ENCODE measurements at regions not wholly inside any gene's neighbourhood (a gene's known extent, or its start where the extent isn't known, plus 50 kb on each side); places are given as distances from the start of the nearest gene placed in this dataset.

DNA sequence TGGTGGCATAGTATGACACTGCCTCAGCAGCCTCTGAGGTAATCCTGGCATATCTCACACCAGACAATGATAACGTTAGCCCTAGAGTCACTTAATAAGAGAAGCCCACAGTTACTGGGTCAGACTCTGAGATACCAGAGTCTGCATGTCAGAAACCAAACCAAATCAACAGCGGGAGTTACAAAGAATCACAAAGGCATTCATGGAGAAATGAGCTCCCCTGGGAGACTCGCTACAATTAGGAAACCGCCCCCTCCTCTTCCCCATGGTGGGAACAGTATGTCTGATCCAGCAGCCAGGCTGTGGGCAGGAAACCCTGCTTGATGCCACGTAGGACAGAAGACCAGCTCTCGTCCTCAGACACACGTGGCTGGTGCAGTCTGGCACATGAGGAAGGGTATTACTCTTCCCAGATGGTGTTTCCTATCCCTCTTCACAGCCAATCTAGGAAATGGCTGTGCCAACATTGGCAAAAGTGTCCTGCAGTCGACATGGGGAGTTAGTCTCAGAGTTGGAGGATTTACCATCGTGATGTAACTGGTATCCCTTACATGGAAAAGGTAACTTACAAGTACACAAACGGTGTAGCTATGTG is 485.4 kb downstream of the ZNF608 start:
- WGBS, 5 donors = 79 to 94% (median 90%) methylated on average over 9 to 10 of the region's 10 CpGs
- no peaks in the 10 kb centered on the region for H3K27me3 ChIP-seq
- no peak for DNase-seq

DNA sequence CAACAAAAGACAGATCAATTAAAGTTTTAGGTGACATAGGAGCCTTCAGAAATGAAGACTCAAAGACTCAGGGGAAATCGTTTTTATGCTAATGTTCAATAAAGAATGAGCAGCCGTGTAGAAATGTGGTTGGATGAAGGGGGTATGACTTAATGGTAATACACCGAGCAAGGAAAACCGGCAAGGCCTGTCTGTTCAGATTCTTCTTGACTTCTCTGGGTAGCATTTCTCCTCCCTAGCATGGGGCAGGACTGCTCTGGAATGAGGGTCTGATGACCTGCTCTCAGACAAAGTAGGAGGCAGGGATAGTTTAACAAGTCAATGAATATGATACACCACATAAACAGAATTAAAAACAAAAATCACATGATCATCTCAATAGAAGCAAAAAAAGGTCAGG is 487.4 kb downstream of the ZNF608 start:
- Histone ChIP-seq H3K36me3 (no peaks in the 10 kb centered on the region), H3K27me3 (no peaks in the 10 kb centered on the region), H3K27ac (no peak overlapping the region), H3K4me3 (no peak overlapping the region), H3K9me3 (no peaks in the 10 kb centered on the region), H3K4me1 (peaks cover 1 to 24% (median 18%) of the 10 kb centered on the region in 4 donors)
- TF ChIP-seq, protein P1, sequence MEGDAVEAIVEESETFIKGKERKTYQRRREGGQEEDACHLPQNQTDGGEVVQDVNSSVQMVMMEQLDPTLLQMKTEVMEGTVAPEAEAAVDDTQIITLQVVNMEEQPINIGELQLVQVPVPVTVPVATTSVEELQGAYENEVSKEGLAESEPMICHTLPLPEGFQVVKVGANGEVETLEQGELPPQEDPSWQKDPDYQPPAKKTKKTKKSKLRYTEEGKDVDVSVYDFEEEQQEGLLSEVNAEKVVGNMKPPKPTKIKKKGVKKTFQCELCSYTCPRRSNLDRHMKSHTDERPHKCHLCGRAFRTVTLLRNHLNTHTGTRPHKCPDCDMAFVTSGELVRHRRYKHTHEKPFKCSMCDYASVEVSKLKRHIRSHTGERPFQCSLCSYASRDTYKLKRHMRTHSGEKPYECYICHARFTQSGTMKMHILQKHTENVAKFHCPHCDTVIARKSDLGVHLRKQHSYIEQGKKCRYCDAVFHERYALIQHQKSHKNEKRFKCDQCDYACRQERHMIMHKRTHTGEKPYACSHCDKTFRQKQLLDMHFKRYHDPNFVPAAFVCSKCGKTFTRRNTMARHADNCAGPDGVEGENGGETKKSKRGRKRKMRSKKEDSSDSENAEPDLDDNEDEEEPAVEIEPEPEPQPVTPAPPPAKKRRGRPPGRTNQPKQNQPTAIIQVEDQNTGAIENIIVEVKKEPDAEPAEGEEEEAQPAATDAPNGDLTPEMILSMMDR (IDR thresholded peaks at IDR 0.05) = no peak
- no peak for TF ChIP-seq POLR2AphosphoS5 (IDR thresholded peaks at IDR 0.05)
- TF ChIP-seq POLR2A (IDR thresholded peaks at IDR 0.05) = no peak
- TF ChIP-seq EP300 (IDR thresholded peaks at IDR 0.05) = no peak
- intact Hi-C loops (cut with DNase I; ENCODE audit: low total_unique reads) = no loop called here
- no peak for DNase-seq
- 92 to 95% (median 95%) methylated on average over 4 of the region's 4 CpGs for WGBS, 5 donors

More for the DNA sequence above, 485.4 kb downstream of the ZNF608 start:
- H3K36me3 ChIP-seq = no peaks in the 10 kb centered on the region
- H3K4me1 ChIP-seq = peaks cover 7 to 30% (median 23%) of the 10 kb centered on the region in 4 donors
- no peak overlapping the region for H3K4me3 ChIP-seq
- no peak for TF ChIP-seq POLR2AphosphoS5 (IDR thresholded peaks at IDR 0.05)
- TF ChIP-seq EP300 (IDR thresholded peaks at IDR 0.05) = no peak
- TF ChIP-seq POLR2A (IDR thresholded peaks at IDR 0.05) = no peak
- TF ChIP-seq, protein P1 (IDR thresholded peaks at IDR 0.05) = no peak
- no peaks in the 10 kb centered on the region for H3K9me3 ChIP-seq
- H3K27ac ChIP-seq = no peak overlapping the region
- intact Hi-C loops (cut with DNase I; ENCODE audit: low total_unique reads) = no loop called here

DNA sequence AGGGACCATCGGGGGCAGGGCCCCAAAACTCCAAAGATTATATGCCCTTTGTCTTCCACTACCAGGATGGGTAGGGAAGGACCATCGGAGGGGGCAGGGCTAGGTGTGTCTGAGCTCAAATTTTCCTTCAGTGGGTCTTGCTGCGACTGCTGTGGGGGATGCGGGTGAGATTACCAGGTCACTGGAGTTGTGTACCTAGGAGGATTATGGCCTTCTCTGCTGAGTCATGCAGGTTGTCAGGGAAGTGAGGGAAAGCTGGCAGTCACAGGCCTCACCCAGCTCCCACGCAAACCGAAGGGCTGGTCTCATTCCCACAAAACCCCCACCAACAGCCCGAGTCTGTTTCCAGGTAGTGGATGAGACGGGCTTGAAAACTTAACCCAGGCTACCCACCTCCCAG is 489.4 kb downstream of the ZNF608 start:
- WGBS, 5 donors = 93 to 99% (median 97%) methylated on average over 7 to 8 of the region's 8 CpGs
- no peak for DNase-seq
- Histone ChIP-seq H3K4me1 (peaks cover 0 to 10% (median 2%) of the 10 kb centered on the region in 4 donors), H3K27me3 (no peaks in the 10 kb centered on the region), H3K36me3 (no peaks in the 10 kb centered on the region), H3K27ac (no peak overlapping the region), H3K9me3 (no peaks in the 10 kb centered on the region), H3K4me3 (no peak overlapping the region)
- intact Hi-C loops (cut with DNase I; ENCODE audit: low total_unique reads) = no loop called here
- TF ChIP-seq POLR2A (IDR thresholded peaks at IDR 0.05) (no peak), POLR2AphosphoS5 (IDR thresholded peaks at IDR 0.05) (no peak), EP300 (IDR thresholded peaks at IDR 0.05) (no peak)
- TF ChIP-seq, protein P1 (IDR thresholded peaks at IDR 0.05) = no peak

DNA sequence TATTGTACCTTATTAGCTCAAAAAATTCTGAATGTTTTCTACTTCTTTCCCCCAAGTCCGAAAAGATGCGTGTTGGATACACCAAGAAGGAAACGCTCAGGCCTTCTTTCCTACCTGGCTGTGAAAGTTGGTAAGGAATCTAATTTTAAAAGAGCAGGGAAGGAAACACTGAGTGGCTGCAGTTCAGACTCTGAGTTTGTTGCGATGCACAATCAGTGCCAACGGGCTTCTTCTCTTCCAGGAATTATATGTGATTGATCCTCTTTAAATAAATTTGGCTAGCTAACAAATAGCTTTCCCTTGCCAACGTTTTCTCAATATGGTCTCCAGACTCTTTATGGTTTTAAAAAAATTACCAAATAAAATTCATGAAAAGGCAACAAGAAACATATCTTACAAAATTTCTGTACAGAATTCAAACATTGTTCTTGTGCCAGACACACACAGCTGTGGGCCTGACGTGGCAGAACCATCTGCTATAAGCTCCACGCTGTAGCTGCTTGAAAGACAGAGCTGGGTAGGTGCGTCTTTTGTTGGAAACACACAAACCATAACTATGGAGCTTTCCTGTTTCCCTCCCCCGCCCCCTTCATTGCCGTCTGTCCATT is 493.1 kb downstream of the ZNF608 start:
- intact Hi-C loops (cut with DNase I; ENCODE audit: low total_unique reads) = no loop called here
- H3K27ac ChIP-seq = no peak overlapping the region
- no peak overlapping the region for H3K4me3 ChIP-seq
- H3K9me3 ChIP-seq = no peaks in the 10 kb centered on the region
- no peaks in the 10 kb centered on the region for H3K36me3 ChIP-seq
- H3K27me3 ChIP-seq = no peaks in the 10 kb centered on the region
- peak in 1 of 2 donors; percentile 48 for DNase-seq
- TF ChIP-seq EP300 (IDR thresholded peaks at IDR 0.05) (no peak), POLR2A (IDR thresholded peaks at IDR 0.05) (no peak), POLR2AphosphoS5 (IDR thresholded peaks at IDR 0.05) (no peak)
- TF ChIP-seq, protein P1 (IDR thresholded peaks at IDR 0.05) = no peak
- WGBS, 5 donors = 64 to 82% (median 72%) methylated on average over 11 of the region's 11 CpGs
- H3K4me1 ChIP-seq = peaks cover 0 to 8% (median 0%) of the 10 kb centered on the region in 4 donors

All from stomach (tissue), 8 donors.